A549 (cell line): ENCODE measurements at regions not wholly inside any gene's neighbourhood (a gene's known extent, or its start where the extent isn't known, plus 50 kb on each side); places are given as distances from the start of the nearest gene placed in this dataset.

ENCODE experiments used
- CTCF ChIP-seq: fragments of >200 bp; sonication (Bioruptor Twin); formaldehyde crosslinking; IDR thresholded peaks from 3 replicates; pipeline ENCODE4 v1.5.1; 2016
- JUN ChIP-seq, 2 experiments: fragments of >200 bp; sonication (Bioruptor Twin); formaldehyde crosslinking; IDR thresholded peaks; 2 replicates in 1 of 2; 3 replicates in 1 of 2; pipeline ENCODE4 v1.6.1; 2016 to 2017
- MAX ChIP-seq: IDR thresholded peaks from 2 replicates; pipeline ENCODE4 v1.6.1; 2012
- POLR2A ChIP-seq: IDR thresholded peaks from 2 replicates; pipeline ENCODE4 v1.6.1; 2012; ENCODE audit warnings: mild to moderate bottlenecking, low read length

- TF ChIP-seq MAX (no peak), CTCF (no peak), POLR2A (no peak), JUN (IDR thresholded peaks at IDR 0.05) (no peak)
Observed at GRCh38 chr3:96430079-96430478, 384.3 kb upstream of the EPHA6 start.
